Lower leg skin (tissue), 3 donors: ENCODE measurements at regions not wholly inside any gene's neighbourhood (a gene's known extent, or its start where the extent isn't known, plus 50 kb on each side); places are given as distances from the start of the nearest gene placed in this dataset.

Source experiments
- POLR2A ChIP-seq, 2 donors: fragments of 450-650 bp; IDR thresholded peaks; one replicate each; pipeline ENCODE4 v1.6.1; 2016 to 2017; ENCODE audit warnings: antibody characterized with exemption in 2 of 2, mild to moderate bottlenecking in 1 of 2, moderate library complexity in 1 of 2
- TF ChIP-seq, protein P1 (sequence below), 3 donors: fragments of 450-650 bp; IDR thresholded peaks; one replicate each; pipeline ENCODE4 v1.5.1; 2016; ENCODE audit warnings: antibody characterized with exemption in 3 of 3, mild to moderate bottlenecking in 3 of 3, moderate library complexity in 2 of 3

DNA sequence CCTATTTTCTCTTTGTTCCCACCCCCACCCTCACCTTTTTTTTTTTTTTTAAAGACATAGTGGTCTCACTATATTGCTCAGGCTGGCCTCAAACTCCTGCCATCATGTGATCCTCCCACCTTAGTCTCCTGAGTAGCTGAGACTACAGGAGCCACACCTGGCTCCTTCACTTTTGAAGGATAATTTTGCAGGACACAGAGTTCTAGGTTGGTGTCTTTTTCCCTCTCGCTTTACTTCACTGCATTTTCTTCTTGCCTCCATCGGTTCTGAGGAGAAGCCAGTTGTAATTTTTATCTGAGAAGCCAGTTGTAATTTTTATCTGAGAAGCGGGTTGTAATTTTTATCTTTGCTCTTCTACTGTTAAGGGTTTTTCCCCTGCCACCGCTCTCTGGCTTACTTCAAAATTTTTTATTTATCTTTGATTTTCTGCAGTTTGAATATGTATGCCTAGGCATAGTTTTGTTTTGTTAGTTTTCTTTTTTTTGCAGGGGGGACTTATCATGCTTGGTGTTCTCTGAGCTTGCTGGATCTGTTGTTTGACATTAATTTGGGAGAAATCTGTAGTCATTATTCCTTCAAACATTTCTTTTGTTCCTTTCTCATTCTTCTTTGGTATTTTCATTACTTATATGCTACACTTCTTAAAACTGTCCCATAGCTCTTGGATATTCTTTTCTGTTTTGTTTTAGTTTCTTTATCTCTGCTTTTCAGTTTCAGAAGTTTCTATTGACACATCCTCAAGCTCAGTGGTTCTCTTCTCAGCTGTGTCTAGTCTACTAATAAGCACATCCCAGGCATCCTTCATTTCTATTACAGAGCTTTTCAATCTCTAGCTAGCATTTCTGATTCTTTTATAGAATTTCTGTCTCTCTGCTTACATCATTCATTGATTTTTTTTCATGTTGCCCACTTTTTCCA, 148.2 kb upstream of the CHD1 start:
- TF ChIP-seq POLR2A (IDR thresholded peaks at IDR 0.05), result no peak
- TF ChIP-seq, protein P1, sequence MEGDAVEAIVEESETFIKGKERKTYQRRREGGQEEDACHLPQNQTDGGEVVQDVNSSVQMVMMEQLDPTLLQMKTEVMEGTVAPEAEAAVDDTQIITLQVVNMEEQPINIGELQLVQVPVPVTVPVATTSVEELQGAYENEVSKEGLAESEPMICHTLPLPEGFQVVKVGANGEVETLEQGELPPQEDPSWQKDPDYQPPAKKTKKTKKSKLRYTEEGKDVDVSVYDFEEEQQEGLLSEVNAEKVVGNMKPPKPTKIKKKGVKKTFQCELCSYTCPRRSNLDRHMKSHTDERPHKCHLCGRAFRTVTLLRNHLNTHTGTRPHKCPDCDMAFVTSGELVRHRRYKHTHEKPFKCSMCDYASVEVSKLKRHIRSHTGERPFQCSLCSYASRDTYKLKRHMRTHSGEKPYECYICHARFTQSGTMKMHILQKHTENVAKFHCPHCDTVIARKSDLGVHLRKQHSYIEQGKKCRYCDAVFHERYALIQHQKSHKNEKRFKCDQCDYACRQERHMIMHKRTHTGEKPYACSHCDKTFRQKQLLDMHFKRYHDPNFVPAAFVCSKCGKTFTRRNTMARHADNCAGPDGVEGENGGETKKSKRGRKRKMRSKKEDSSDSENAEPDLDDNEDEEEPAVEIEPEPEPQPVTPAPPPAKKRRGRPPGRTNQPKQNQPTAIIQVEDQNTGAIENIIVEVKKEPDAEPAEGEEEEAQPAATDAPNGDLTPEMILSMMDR (IDR thresholded peaks at IDR 0.05), result no peak
